ENCODE measurements at regions not wholly inside any gene's neighbourhood (a gene's known extent, or its start where the extent isn't known, plus 50 kb on each side); places are given as distances from the start of the nearest gene placed in this dataset.
A peak's percentile ranks its signal among the peaks of the same experiment; 100 is the strongest.

DNA sequence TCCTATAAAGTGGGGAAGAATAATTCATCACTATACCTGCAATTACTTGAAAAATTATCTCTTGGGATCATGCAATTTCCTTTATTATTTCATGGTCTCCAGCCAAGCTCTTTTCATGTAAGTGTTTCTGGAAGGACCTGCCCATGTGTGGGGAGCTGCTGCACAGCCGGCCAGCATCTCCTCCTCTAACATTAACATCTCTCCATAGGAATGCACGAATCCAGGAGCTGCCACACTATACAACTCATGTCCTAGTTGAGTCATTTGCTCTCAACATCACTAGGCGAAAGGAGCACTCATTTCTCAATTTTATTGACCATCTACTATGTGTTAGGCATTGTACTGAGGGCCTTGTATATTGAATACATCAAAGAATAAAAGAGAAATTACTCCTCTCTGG is 144.3 kb upstream of the ERBB4 start:
- Histone ChIP-seq H3K4me1 (peaks cover 4% of the 10 kb centered on the region), H3K36me3 (no peaks in the 10 kb centered on the region), H3K9ac (no peak overlapping the region), H3F3A (ENCODE audit: low read depth) (no peaks in the 10 kb centered on the region), H2AFZ (replicated peaks) (no peak overlapping the region), H3K9me3 (ENCODE audit: low read depth) (no peaks in the 10 kb centered on the region), H3K79me2 (ENCODE audit: low read depth) (no peaks in the 10 kb centered on the region), H3K27me3 (no peaks in the 10 kb centered on the region), H4K20me1 (ENCODE audit: low read depth) (no peaks in the 10 kb centered on the region), H3K27ac (no peak overlapping the region), H3K4me3 (no peak overlapping the region), H3K4me2 (no peak overlapping the region)
- DNase-seq (ENCODE audit: low spot score), result no peak
- Mint-ChIP-seq H3K27me3 (ENCODE audit: insufficient read depth, low read depth) (no peaks in the 10 kb centered on the region), H3K27ac (no peak overlapping the region), H3K4me1 (peaks cover 5% of the 10 kb centered on the region), H3K4me3 (no peak overlapping the region), H3K36me3 (no peaks in the 10 kb centered on the region), H3K9me3 (no peaks in the 10 kb centered on the region)
- TF ChIP-seq EZH2 (IDR thresholded peaks at IDR 0.05) (no peak), EZH2phosphoT487 (IDR thresholded peaks at IDR 0.05) (no peak)
- TF ChIP-seq, protein P1, sequence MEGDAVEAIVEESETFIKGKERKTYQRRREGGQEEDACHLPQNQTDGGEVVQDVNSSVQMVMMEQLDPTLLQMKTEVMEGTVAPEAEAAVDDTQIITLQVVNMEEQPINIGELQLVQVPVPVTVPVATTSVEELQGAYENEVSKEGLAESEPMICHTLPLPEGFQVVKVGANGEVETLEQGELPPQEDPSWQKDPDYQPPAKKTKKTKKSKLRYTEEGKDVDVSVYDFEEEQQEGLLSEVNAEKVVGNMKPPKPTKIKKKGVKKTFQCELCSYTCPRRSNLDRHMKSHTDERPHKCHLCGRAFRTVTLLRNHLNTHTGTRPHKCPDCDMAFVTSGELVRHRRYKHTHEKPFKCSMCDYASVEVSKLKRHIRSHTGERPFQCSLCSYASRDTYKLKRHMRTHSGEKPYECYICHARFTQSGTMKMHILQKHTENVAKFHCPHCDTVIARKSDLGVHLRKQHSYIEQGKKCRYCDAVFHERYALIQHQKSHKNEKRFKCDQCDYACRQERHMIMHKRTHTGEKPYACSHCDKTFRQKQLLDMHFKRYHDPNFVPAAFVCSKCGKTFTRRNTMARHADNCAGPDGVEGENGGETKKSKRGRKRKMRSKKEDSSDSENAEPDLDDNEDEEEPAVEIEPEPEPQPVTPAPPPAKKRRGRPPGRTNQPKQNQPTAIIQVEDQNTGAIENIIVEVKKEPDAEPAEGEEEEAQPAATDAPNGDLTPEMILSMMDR (IDR thresholded peaks at IDR 0.05), result no peak

GRCh38 chr2:212677466-212677865 is 138.9 kb upstream of the ERBB4 start:
- Histone ChIP-seq H2AFZ (replicated peaks) (peak overlapping the region; percentile 45), H3K27ac (no peak overlapping the region), H4K20me1 (ENCODE audit: low read depth) (no peaks in the 10 kb centered on the region), H3K4me1 (peaks cover 6% of the 10 kb centered on the region), H3K9ac (no peak overlapping the region), H3K4me3 (no peak overlapping the region), H3K4me2 (no peak overlapping the region), H3K36me3 (no peaks in the 10 kb centered on the region), H3F3A (ENCODE audit: low read depth) (no peaks in the 10 kb centered on the region), H3K79me2 (ENCODE audit: low read depth) (no peaks in the 10 kb centered on the region), H3K27me3 (no peaks in the 10 kb centered on the region), H3K9me3 (ENCODE audit: low read depth) (no peaks in the 10 kb centered on the region)
- H3K4me1 Mint-ChIP-seq, result peaks cover 5% of the 10 kb centered on the region
- H3K27me3 Mint-ChIP-seq (ENCODE audit: insufficient read depth, low read depth), result no peaks in the 10 kb centered on the region
- peak; percentile 37 for DNase-seq (ENCODE audit: low spot score)
- peaks cover 7% of the 10 kb centered on the region for H3K9me3 Mint-ChIP-seq
- H3K27ac Mint-ChIP-seq, result no peak overlapping the region
- H3K36me3 Mint-ChIP-seq, result no peaks in the 10 kb centered on the region
- H3K4me3 Mint-ChIP-seq, result no peak overlapping the region
- TF ChIP-seq EZH2phosphoT487 (IDR thresholded peaks at IDR 0.05) (no peak), EZH2 (IDR thresholded peaks at IDR 0.05) (no peak)
- TF ChIP-seq, protein P1 (IDR thresholded peaks at IDR 0.05), result no peak

DNA sequence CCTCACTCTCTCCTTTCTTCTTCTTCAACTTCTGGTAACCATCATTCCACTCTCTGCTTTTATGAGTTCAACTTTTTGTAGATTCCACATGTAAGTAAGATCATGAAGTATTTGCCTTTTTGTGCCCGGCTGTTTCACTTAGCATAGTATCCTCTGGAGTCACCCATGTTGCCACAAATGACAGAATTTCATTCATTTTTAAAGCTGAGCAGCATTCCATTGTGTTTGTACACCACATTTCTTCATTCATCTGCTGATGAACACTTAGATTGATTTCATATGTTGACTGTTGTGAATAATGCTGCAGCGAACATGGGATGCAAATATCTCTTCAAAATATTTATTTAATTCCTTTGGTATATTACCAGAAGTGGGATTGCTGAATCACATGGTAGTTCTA is 133.6 kb upstream of the ERBB4 start:
- Mint-ChIP-seq H3K36me3 (no peaks in the 10 kb centered on the region), H3K4me1 (peaks cover under 1% of the 10 kb centered on the region), H3K9me3 (peaks cover 7% of the 10 kb centered on the region), H3K27me3 (ENCODE audit: insufficient read depth, low read depth) (no peaks in the 10 kb centered on the region), H3K27ac (no peak overlapping the region), H3K4me3 (no peak overlapping the region)
- H3K9ac ChIP-seq, result no peak overlapping the region
- no peak overlapping the region for H3K27ac ChIP-seq
- H3K4me3 ChIP-seq, result no peak overlapping the region
- H3F3A ChIP-seq (ENCODE audit: low read depth), result no peaks in the 10 kb centered on the region
- no peaks in the 10 kb centered on the region for H3K36me3 ChIP-seq
- H3K79me2 ChIP-seq (ENCODE audit: low read depth), result no peaks in the 10 kb centered on the region
- no peak for DNase-seq (ENCODE audit: low spot score)
- H3K4me2 ChIP-seq, result no peak overlapping the region
- TF ChIP-seq EZH2 (IDR thresholded peaks at IDR 0.05) (no peak), EZH2phosphoT487 (IDR thresholded peaks at IDR 0.05) (no peak)
- TF ChIP-seq, protein P1 (IDR thresholded peaks at IDR 0.05), result no peak
- H2AFZ ChIP-seq (replicated peaks), result no peak overlapping the region
- no peaks in the 10 kb centered on the region for H3K9me3 ChIP-seq (ENCODE audit: low read depth)
- no peaks in the 10 kb centered on the region for H3K4me1 ChIP-seq
- H3K27me3 ChIP-seq, result no peaks in the 10 kb centered on the region
- H4K20me1 ChIP-seq (ENCODE audit: low read depth), result no peaks in the 10 kb centered on the region
